ENCODE measurements at regions not wholly inside any gene's neighbourhood (a gene's known extent, or its start where the extent isn't known, plus 50 kb on each side); places are given as distances from the start of the nearest gene placed in this dataset.

DNA sequence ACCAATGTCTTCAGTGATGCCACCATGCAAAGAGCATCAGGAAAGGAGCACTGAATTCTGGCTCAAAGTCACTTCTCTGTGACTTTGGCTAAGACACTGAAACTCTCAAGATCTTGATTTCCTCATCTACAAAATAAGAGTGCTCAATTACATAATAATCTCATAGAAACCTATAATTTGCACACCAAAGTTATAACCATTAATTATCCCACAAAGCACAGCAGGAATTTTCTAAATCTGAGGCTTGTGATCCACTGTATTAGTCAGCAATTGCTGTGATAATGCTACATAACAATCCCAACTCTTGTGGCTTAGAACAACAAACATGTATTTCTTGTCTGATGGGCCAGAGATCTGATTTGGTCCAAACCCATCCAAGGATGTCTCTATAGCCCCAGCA, 108.7 kb downstream of the PSMG1 start:
- TF ChIP-seq, protein P1, sequence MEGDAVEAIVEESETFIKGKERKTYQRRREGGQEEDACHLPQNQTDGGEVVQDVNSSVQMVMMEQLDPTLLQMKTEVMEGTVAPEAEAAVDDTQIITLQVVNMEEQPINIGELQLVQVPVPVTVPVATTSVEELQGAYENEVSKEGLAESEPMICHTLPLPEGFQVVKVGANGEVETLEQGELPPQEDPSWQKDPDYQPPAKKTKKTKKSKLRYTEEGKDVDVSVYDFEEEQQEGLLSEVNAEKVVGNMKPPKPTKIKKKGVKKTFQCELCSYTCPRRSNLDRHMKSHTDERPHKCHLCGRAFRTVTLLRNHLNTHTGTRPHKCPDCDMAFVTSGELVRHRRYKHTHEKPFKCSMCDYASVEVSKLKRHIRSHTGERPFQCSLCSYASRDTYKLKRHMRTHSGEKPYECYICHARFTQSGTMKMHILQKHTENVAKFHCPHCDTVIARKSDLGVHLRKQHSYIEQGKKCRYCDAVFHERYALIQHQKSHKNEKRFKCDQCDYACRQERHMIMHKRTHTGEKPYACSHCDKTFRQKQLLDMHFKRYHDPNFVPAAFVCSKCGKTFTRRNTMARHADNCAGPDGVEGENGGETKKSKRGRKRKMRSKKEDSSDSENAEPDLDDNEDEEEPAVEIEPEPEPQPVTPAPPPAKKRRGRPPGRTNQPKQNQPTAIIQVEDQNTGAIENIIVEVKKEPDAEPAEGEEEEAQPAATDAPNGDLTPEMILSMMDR (IDR thresholded peaks at IDR 0.05; ENCODE audit: poor library complexity): no peak
- TF ChIP-seq EZH2 (IDR thresholded peaks at IDR 0.05; ENCODE audit: borderline replicate concordance) (no peak), EZH2phosphoT487 (IDR thresholded peaks at IDR 0.05; ENCODE audit: low read depth, severe bottlenecking, unreplicated experiment) (no peak)
